ENCODE measurements at regions not wholly inside any gene's neighbourhood (a gene's known extent, or its start where the extent isn't known, plus 50 kb on each side); places are given as distances from the start of the nearest gene placed in this dataset.

- TF ChIP-seq MEIS1 (CRISPR knock-in tag; IDR thresholded peaks at IDR 0.05; ENCODE audit: borderline replicate concordance) (no peak), POLR2A (IDR thresholded peaks at IDR 0.05; ENCODE audit: insufficient read depth in 1 of 2, low read depth in 2 of 2, low read length in 2 of 2) (no peak), ZNF501 (CRISPR knock-in tag; IDR thresholded peaks at IDR 0.05) (no peak), ETV6 (CRISPR knock-in tag; conservative IDR thresholded peaks at IDR 0.05) (no peak), MXI1 (IDR thresholded peaks at IDR 0.05; ENCODE audit: borderline replicate concordance, low read depth, low read length) (no peak), CTCF (CRISPR knock-in tag; IDR thresholded peaks at IDR 0.05) (no peak), ZBTB10 (CRISPR knock-in tag; IDR thresholded peaks at IDR 0.05; ENCODE audit: borderline replicate concordance) (no peak), FOXP4 (CRISPR knock-in tag; IDR thresholded peaks at IDR 0.05) (no peak), CREB1 (IDR thresholded peaks at IDR 0.05) (no peak), CREB1 (CRISPR knock-in tag; IDR thresholded peaks at IDR 0.05) (no peak), ZBTB20 (CRISPR knock-in tag; IDR thresholded peaks at IDR 0.05; ENCODE audit: borderline replicate concordance, low read depth) (no peak), SMARCC2 (IDR thresholded peaks at IDR 0.05) (no peak), ZBTB21 (CRISPR knock-in tag; IDR thresholded peaks at IDR 0.05) (no peak), ZNF24 (IDR thresholded peaks at IDR 0.05) (no peak)
Measured at GRCh38 chr1:181350131-181350530, 133.2 kb upstream of the CACNA1E start.
